ENCODE measurements at regions not wholly inside any gene's neighbourhood (a gene's known extent, or its start where the extent isn't known, plus 50 kb on each side); places are given as distances from the start of the nearest gene placed in this dataset.

- no peaks in the 10 kb centered on the region for H4K20me1 ChIP-seq (ENCODE audit: control insufficient read depth, insufficient read depth, low read depth, low read length)
- no peak for TF ChIP-seq CTCF (IDR thresholded peaks at IDR 0.05; ENCODE audit: low read depth, low read length, poor library complexity, severe bottlenecking)
- TF ChIP-seq EZH2phosphoT487 (IDR thresholded peaks at IDR 0.05; ENCODE audit: borderline replicate concordance, low read length), result no peak
- H3K27me3 ChIP-seq (ENCODE audit: control insufficient read depth, low read length), result no peaks in the 10 kb centered on the region
- H3K4me3 ChIP-seq (ENCODE audit: low read length), result no peak overlapping the region
- H3F3A ChIP-seq (ENCODE audit: control insufficient read depth, insufficient read depth), result no peaks in the 10 kb centered on the region
- H3K4me2 ChIP-seq (ENCODE audit: low read length), result no peak overlapping the region
- no peaks in the 10 kb centered on the region for H3K79me2 ChIP-seq (ENCODE audit: control insufficient read depth, low read length)
- no peaks in the 10 kb centered on the region for H3K9me3 ChIP-seq (ENCODE audit: control insufficient read depth, insufficient read depth, low read length)
- H3K4me1 ChIP-seq (ENCODE audit: control insufficient read depth, low read length), result no peaks in the 10 kb centered on the region
- no peak overlapping the region for H3K27ac ChIP-seq (ENCODE audit: low read depth, low read length)
- H3K36me3 ChIP-seq (ENCODE audit: control insufficient read depth, low read length), result no peaks in the 10 kb centered on the region
- no peaks in the 10 kb centered on the region for H3K9me2 ChIP-seq (replicated peaks; ENCODE audit: control insufficient read depth, low read length)
Observed at GRCh38 chr10:81000781-81001180, 463.1 kb downstream of the SH2D4B start.

- no peak overlapping the region for H3K27ac ChIP-seq (ENCODE audit: low read depth, low read length)
- H3K36me3 ChIP-seq (ENCODE audit: control insufficient read depth, low read length), result no peaks in the 10 kb centered on the region
- H3K27me3 ChIP-seq (ENCODE audit: control insufficient read depth, low read length), result no peaks in the 10 kb centered on the region
- H4K20me1 ChIP-seq (ENCODE audit: control insufficient read depth, insufficient read depth, low read depth, low read length), result no peaks in the 10 kb centered on the region
- H3K9me2 ChIP-seq (replicated peaks; ENCODE audit: control insufficient read depth, low read length), result no peaks in the 10 kb centered on the region
- no peak for TF ChIP-seq EZH2phosphoT487 (IDR thresholded peaks at IDR 0.05; ENCODE audit: borderline replicate concordance, low read length)
- no peak for TF ChIP-seq CTCF (IDR thresholded peaks at IDR 0.05; ENCODE audit: low read depth, low read length, poor library complexity, severe bottlenecking)
- H3K4me2 ChIP-seq (ENCODE audit: low read length), result no peak overlapping the region
- no peaks in the 10 kb centered on the region for H3K79me2 ChIP-seq (ENCODE audit: control insufficient read depth, low read length)
- H3K4me3 ChIP-seq (ENCODE audit: low read length), result no peak overlapping the region
- H3K9me3 ChIP-seq (ENCODE audit: control insufficient read depth, insufficient read depth, low read length), result no peaks in the 10 kb centered on the region
- H3F3A ChIP-seq (ENCODE audit: control insufficient read depth, insufficient read depth), result no peaks in the 10 kb centered on the region
- no peaks in the 10 kb centered on the region for H3K4me1 ChIP-seq (ENCODE audit: control insufficient read depth, low read length)
Observed at GRCh38 chr10:81002382-81002781, 464.7 kb downstream of the SH2D4B start.

GRCh38 chr10:81007872-81008271, 470.2 kb downstream of the SH2D4B start:
- no peaks in the 10 kb centered on the region for H3K9me3 ChIP-seq (ENCODE audit: control insufficient read depth, insufficient read depth, low read length)
- no peaks in the 10 kb centered on the region for H3K79me2 ChIP-seq (ENCODE audit: control insufficient read depth, low read length)
- no peak overlapping the region for H3K4me2 ChIP-seq (ENCODE audit: low read length)
- no peaks in the 10 kb centered on the region for H3F3A ChIP-seq (ENCODE audit: control insufficient read depth, insufficient read depth)
- TF ChIP-seq CTCF (IDR thresholded peaks at IDR 0.05; ENCODE audit: low read depth, low read length, poor library complexity, severe bottlenecking) (no peak), EZH2phosphoT487 (IDR thresholded peaks at IDR 0.05; ENCODE audit: borderline replicate concordance, low read length) (no peak)
- no peaks in the 10 kb centered on the region for H3K4me1 ChIP-seq (ENCODE audit: control insufficient read depth, low read length)
- H3K27ac ChIP-seq (ENCODE audit: low read depth, low read length), result no peak overlapping the region
- no peaks in the 10 kb centered on the region for H3K27me3 ChIP-seq (ENCODE audit: control insufficient read depth, low read length)
- H3K36me3 ChIP-seq (ENCODE audit: control insufficient read depth, low read length), result no peaks in the 10 kb centered on the region
- no peaks in the 10 kb centered on the region for H4K20me1 ChIP-seq (ENCODE audit: control insufficient read depth, insufficient read depth, low read depth, low read length)
- H3K9me2 ChIP-seq (replicated peaks; ENCODE audit: control insufficient read depth, low read length), result no peaks in the 10 kb centered on the region
- H3K4me3 ChIP-seq (ENCODE audit: low read length), result no peak overlapping the region

GRCh38 chr10:81008726-81009125, 471.0 kb downstream of the SH2D4B start:
- Histone ChIP-seq H3K9me3 (ENCODE audit: control insufficient read depth, insufficient read depth, low read length) (no peaks in the 10 kb centered on the region), H3K27me3 (ENCODE audit: control insufficient read depth, low read length) (no peaks in the 10 kb centered on the region; the same call in 1 of the 2 replicates), H3F3A (ENCODE audit: control insufficient read depth, insufficient read depth) (no peaks in the 10 kb centered on the region), H3K4me1 (ENCODE audit: control insufficient read depth, low read length) (no peaks in the 10 kb centered on the region), H3K4me2 (ENCODE audit: low read length) (no peak overlapping the region), H3K4me3 (ENCODE audit: low read length) (no peak overlapping the region), H4K20me1 (ENCODE audit: control insufficient read depth, insufficient read depth, low read depth, low read length) (no peaks in the 10 kb centered on the region), H3K9me2 (replicated peaks; ENCODE audit: control insufficient read depth, low read length) (no peaks in the 10 kb centered on the region), H3K36me3 (ENCODE audit: control insufficient read depth, low read length) (no peaks in the 10 kb centered on the region), H3K27ac (ENCODE audit: low read depth, low read length) (no peak overlapping the region), H3K79me2 (ENCODE audit: control insufficient read depth, low read length) (no peaks in the 10 kb centered on the region)
- TF ChIP-seq EZH2phosphoT487 (IDR thresholded peaks at IDR 0.05; ENCODE audit: borderline replicate concordance, low read length), result no peak
- no peak for TF ChIP-seq CTCF (IDR thresholded peaks at IDR 0.05; ENCODE audit: low read depth, low read length, poor library complexity, severe bottlenecking)

Measured in DOHH2 (cell line).